ENCODE measurements at regions not wholly inside any gene's neighbourhood (a gene's known extent, or its start where the extent isn't known, plus 50 kb on each side); places are given as distances from the start of the nearest gene placed in this dataset.
"Not testable (repeated sequence)": the region's sequence is repeated elsewhere in the genome, so short reads cannot be mapped to it uniquely, and the experiment has no call there.

GRCh38 chr16:10280262-10281170 lies 98.3 kb upstream of the GRIN2A start:
- no peak overlapping the region for H3K27ac ChIP-seq (ENCODE audit: low read length)
- no peak overlapping the region for H3K4me2 ChIP-seq (ENCODE audit: low read length)
- H3K4me3 ChIP-seq (ENCODE audit: low read length): no peak overlapping the region
- TF ChIP-seq CTCF (IDR thresholded peaks at IDR 0.05; ENCODE audit: poor library complexity, severe bottlenecking): no peak
- TF ChIP-seq POLR2AphosphoS5 (IDR thresholded peaks at IDR 0.05): no peak
- TF ChIP-seq MXI1 (conservative IDR thresholded peaks at IDR 0.05; ENCODE audit: poor library complexity, severe bottlenecking): no peak
- TF ChIP-seq RAD21 (conservative IDR thresholded peaks at IDR 0.05): no peak
- no peak for TF ChIP-seq REST (IDR thresholded peaks at IDR 0.05; ENCODE audit: borderline replicate concordance)
- TF ChIP-seq EZH2 (IDR thresholded peaks at IDR 0.05; ENCODE audit: borderline replicate concordance, insufficient read depth, low read length, poor library complexity, severe bottlenecking): no peak
- no peak for TF ChIP-seq SMC3 (conservative IDR thresholded peaks at IDR 0.05; ENCODE audit: poor library complexity)
- TF ChIP-seq EP300 (conservative IDR thresholded peaks at IDR 0.05; ENCODE audit: poor library complexity, severe bottlenecking): no peak
- TF ChIP-seq TAF1 (IDR thresholded peaks at IDR 0.05; ENCODE audit: low read depth): no peak
- no peaks in the 10 kb centered on the region for H3K27me3 ChIP-seq (ENCODE audit: insufficient read depth, low read depth, low read length)
- no peak overlapping the region for H3K9ac ChIP-seq (ENCODE audit: low read length)
- H3F3A ChIP-seq (ENCODE audit: insufficient read depth, low read length, poor library complexity, severe bottlenecking): no peaks in the 10 kb centered on the region
- no peaks in the 10 kb centered on the region for H3K36me3 ChIP-seq (ENCODE audit: insufficient read depth, low read length)
- no peaks in the 10 kb centered on the region for H3K9me2 ChIP-seq (ENCODE audit: insufficient read depth, low read length)
- no peak overlapping the region for H2AFZ ChIP-seq (ENCODE audit: low read depth, low read length)
- H3K79me2 ChIP-seq (replicated peaks; ENCODE audit: insufficient read depth, low read length): no peaks in the 10 kb centered on the region
- no peaks in the 10 kb centered on the region for H4K20me1 ChIP-seq (ENCODE audit: insufficient read depth)
- H3K9me3 ChIP-seq (ENCODE audit: low read length): no peaks in the 10 kb centered on the region

- no peaks in the 10 kb centered on the region for H3K27me3 ChIP-seq (ENCODE audit: insufficient read depth, low read depth, low read length)
- H3K9ac ChIP-seq (ENCODE audit: low read length): no peak overlapping the region
- no peak overlapping the region for H3K4me2 ChIP-seq (ENCODE audit: low read length)
- H3K27ac ChIP-seq (ENCODE audit: low read length): no peak overlapping the region
- no peaks in the 10 kb centered on the region for H3K79me2 ChIP-seq (replicated peaks; ENCODE audit: insufficient read depth, low read length)
- H3K4me3 ChIP-seq (ENCODE audit: low read length): no peak overlapping the region
- no peaks in the 10 kb centered on the region for H3K9me2 ChIP-seq (ENCODE audit: insufficient read depth, low read length)
- no peaks in the 10 kb centered on the region for H3F3A ChIP-seq (ENCODE audit: insufficient read depth, low read length, poor library complexity, severe bottlenecking)
- H4K20me1 ChIP-seq (ENCODE audit: insufficient read depth): no peaks in the 10 kb centered on the region
- no peaks in the 10 kb centered on the region for H3K36me3 ChIP-seq (ENCODE audit: insufficient read depth, low read length)
- TF ChIP-seq RAD21 (conservative IDR thresholded peaks at IDR 0.05): no peak
- no peak for TF ChIP-seq CTCF (IDR thresholded peaks at IDR 0.05; ENCODE audit: poor library complexity, severe bottlenecking)
- TF ChIP-seq MXI1 (conservative IDR thresholded peaks at IDR 0.05; ENCODE audit: poor library complexity, severe bottlenecking): no peak
- TF ChIP-seq TAF1 (IDR thresholded peaks at IDR 0.05; ENCODE audit: low read depth): no peak
- TF ChIP-seq SMC3 (conservative IDR thresholded peaks at IDR 0.05; ENCODE audit: poor library complexity): no peak
- TF ChIP-seq POLR2AphosphoS5 (IDR thresholded peaks at IDR 0.05): no peak
- no peak for TF ChIP-seq EZH2 (IDR thresholded peaks at IDR 0.05; ENCODE audit: borderline replicate concordance, insufficient read depth, low read length, poor library complexity, severe bottlenecking)
- no peak for TF ChIP-seq REST (IDR thresholded peaks at IDR 0.05; ENCODE audit: borderline replicate concordance)
- TF ChIP-seq EP300 (conservative IDR thresholded peaks at IDR 0.05; ENCODE audit: poor library complexity, severe bottlenecking): no peak
- no peak overlapping the region for H2AFZ ChIP-seq (ENCODE audit: low read depth, low read length)
- H3K9me3 ChIP-seq (ENCODE audit: low read length): no peaks in the 10 kb centered on the region
Observed at GRCh38 chr16:10282367-10282766, 100.1 kb upstream of the GRIN2A start.

- H2AFZ ChIP-seq (ENCODE audit: low read depth, low read length); H3K9me2 ChIP-seq (ENCODE audit: insufficient read depth, low read length); H3K79me2 ChIP-seq (replicated peaks; ENCODE audit: insufficient read depth, low read length); H3K4me3 ChIP-seq (ENCODE audit: low read length); H3K36me3 ChIP-seq (ENCODE audit: insufficient read depth, low read length); H4K20me1 ChIP-seq (ENCODE audit: insufficient read depth); H3F3A ChIP-seq (ENCODE audit: insufficient read depth, low read length, poor library complexity, severe bottlenecking); H3K9me3 ChIP-seq (ENCODE audit: low read length); H3K27me3 ChIP-seq (ENCODE audit: insufficient read depth, low read depth, low read length); H3K4me2 ChIP-seq (ENCODE audit: low read length); H3K9ac ChIP-seq (ENCODE audit: low read length); H3K27ac ChIP-seq (ENCODE audit: low read length): not testable (repeated sequence)
Observed at GRCh38 chr16:10283246-10283645, 101.0 kb upstream of the GRIN2A start.
